ENCODE measurements at regions not wholly inside any gene's neighbourhood (a gene's known extent, or its start where the extent isn't known, plus 50 kb on each side); places are given as distances from the start of the nearest gene placed in this dataset.
"Not testable (repeated sequence)": the region's sequence is repeated elsewhere in the genome, so short reads cannot be mapped to it uniquely, and the experiment has no call there.

DNA sequence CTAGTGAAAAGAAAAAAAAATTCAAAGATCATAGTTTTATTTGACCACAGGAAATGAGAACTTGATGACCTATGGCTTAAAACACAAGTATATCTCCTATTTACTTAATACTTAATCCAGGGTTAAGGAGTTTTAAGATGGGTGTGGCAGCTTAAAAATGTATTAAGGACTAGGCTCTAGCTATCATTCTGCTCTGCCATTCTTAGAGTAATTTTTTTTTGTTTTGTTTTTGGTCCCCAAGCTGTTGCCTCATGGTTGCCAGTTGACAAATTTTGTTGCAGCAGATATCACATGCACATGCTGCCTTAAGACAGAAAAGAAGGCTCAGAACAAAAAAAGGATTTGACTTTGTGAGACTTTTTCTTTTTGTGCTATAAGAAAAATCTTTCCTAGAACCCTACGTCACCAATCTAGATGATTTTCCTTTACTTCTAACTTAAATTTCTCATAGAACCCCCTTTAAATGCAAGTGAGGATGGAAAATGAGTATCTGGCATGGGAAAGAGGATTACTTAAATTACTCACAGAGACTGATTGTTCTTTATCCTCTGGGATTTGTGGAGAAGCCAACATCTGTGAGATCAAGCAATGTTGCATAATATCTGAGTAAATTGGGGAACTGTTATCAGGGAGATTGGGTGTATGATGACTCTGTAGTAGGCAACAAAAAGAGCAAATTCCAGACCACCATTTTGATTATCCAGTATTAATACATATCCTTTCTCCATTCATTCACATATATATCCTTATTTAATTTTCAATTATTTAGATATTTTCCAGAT, 364.7 kb upstream of the CD180 start:
- DNase-seq (ENCODE audit: low spot score): no peak

DNA sequence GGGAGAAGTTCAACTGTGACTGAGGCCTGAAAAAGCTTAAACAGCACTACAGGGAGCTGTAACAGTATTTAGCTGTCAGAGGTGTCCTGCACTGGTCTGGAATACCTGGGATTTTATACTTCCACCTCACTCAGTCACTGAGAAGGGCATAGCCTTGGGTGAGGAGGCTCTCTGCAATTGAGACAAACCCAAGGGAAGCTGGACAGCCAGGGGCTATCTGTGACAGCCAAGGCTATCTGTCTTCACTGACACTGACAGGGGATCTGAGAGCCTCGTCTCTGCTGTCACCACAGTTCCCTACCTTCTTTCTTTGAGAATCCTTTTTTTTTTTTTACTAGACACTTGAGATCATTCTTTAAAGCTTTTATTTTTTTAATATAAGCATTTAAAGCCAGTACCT, 356.2 kb upstream of the CD180 start:
- no peak for DNase-seq (ENCODE audit: low spot score)

- no peak for DNase-seq (ENCODE audit: low spot score)
Observed at GRCh38 chr5:67549947-67550346, 353.3 kb upstream of the CD180 start.

- no peak for DNase-seq (ENCODE audit: low spot score)
Observed at GRCh38 chr5:67549296-67549618, 352.7 kb upstream of the CD180 start.

DNA sequence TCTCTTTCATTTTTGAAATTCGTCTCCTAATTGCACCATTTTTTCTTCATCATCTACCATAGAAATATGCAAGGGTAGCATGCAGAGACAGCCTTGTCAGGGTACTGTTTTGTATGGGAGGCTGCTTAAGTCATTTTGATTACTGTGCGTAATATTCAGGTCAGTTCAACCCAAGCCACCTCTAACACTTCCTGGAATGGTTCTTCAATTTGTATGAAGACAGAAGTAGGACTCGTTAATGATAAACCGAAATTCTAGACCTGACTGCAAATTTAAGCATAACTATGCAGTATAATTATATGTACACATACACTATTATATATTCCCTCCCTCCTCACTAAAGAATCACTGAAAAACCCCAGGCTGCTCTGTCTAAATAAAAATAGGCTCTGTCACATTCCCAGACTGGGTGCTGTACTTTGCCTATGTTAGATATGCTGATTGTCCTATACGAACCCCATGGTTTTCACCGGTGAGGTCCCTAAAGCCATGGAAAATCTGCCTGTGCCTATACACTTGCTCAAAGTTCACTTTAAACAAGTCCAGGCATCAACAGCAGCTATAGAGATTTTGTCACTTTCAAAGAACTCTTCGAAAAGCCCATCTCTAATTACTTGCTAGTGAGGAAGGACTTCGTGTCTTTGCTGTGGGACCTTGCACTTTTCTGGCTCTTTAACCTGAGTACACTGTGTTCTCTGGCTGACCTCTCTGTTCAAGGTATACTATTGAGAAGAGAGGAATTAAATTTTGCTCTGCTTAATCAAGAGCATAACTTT, 352.1 kb upstream of the CD180 start:
- DNase-seq (ENCODE audit: low spot score): no peak

- DNase-seq (ENCODE audit: low spot score): no peak
Observed at GRCh38 chr5:67547682-67548081, 351.1 kb upstream of the CD180 start.

- not testable (repeated sequence) for DNase-seq (ENCODE audit: low spot score)
Observed at GRCh38 chr5:67544942-67545341, 348.3 kb upstream of the CD180 start.

DNA sequence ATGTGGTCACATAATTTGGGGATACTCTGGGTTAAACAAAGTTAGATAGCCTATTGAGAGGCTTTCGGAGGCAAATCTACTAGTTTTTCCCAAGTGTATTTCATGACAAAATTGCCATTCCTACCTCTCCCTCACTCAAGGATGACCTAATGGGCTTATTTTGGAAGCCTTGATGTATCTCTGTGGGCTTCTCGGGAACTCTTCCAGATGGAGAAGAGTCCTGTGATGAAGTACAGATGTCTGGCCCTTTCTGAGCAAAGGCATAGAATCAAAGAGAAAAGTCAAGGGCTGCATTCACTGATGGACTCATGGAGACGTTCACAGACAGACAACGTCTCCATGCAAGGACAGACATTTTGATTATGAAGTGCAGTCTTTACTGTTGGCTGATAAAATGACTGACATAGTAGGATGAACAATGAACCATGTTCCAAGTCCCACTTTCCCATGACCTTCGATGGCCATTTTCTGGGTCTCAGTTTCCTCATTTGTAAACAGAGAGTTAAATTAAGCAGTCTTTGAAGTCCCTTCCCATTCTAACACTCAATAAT, 347.2 kb upstream of the CD180 start:
- no peak for DNase-seq (ENCODE audit: low spot score)

GRCh38 chr5:67542479-67542878, 345.9 kb upstream of the CD180 start:
- DNase-seq (ENCODE audit: low spot score): no peak

DNA sequence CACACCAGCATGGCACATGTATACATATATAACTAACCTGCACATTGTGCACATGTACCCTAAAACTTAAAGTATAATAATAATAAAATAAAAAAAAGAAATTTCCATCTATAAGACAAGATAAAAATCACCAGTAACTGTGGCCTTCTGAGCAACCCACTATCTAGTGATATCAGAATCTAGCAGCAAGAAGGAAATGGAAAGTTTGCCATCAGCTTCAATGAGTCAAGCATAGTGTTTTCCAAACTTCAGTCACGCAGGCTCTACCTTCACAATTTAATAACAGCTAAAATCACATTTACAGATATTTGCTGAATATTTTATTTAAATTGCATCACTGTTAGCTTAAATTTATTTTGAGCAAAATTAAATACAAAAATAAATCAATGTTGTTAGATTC, 345.3 kb upstream of the CD180 start:
- DNase-seq (ENCODE audit: low spot score): no peak

DNA sequence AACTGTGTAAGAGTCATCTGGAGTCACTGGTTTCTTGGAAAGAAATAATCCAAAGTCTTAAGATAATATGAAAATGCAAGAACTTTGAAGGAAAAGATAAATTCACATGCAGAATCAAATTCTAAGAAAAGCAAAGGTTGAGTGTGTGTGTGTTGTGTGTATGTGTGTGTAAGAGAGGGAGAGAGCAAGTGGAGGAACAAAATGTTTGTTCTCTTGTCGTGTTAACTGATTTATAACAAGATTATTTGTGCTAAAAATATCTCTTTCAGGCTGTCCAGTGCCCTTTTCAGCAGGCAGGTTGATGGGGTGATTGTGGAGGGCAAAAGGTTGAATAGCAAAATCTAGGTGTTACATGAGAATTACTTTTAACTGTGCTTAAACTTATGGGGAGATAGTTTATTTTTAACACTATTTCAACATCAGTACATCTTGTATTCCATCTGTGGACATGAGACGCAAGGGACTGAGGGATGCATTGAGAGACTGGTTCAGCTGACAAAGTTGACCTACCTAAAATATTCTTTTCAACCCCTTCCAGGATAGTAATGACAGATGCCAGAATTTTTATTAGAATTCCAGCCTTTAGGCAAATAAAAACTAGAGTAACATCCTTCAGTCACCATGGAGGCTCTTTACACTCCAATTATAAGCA, 342.4 kb upstream of the CD180 start:
- DNase-seq (ENCODE audit: low spot score): no peak

DNA sequence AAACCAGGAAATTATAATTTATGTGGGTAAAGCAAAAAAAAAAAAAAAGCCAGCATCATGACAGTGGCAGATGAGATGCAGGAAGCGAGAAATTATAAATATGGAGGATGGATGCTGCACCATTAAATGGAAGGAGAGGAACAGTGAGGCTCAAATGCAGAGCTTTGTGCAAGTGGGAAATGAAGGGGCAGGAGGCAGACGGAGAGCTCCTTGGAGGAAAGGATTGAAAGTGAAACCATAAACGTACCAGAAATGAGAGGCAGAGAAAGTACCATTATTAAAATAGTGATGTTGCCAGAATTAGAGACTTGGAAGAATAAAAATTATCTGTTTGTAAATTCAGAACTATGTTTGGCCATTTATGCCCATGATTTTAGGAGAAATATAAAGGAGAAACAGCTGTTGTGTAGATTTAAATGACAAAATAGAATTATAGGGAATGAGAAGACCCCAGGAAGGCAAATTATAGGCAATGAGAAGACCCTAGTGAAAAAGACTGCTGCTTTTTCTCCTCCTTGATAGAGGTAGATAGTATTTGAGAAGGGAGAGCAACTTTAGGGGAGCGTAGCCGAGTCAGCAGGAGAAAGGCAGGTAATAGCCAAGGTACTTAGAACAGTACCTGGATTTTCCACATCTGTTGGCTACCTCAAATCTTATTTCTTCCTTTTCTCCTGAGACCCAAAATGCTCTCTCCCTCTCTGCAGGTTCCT, 341.0 kb upstream of the CD180 start:
- DNase-seq (ENCODE audit: low spot score): peak; percentile 23

DNA sequence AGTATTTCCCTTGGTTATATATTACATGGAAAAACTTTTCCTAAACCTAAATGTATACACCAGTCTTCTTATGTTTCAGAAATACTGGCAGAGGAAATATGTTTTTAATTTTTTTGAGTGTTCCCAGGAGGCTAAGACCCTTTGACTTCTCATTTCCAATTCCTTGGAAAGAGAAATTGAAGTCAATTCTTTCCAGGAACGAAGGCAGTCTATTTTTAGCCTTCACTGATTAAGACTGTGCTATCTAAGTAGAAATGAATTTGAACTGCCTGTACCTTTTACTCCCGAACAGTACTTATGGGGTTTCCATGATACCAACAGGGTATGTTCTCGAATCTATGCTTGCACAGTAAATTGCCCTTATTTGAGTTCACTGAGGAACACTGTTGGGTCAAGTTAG, 340.3 kb upstream of the CD180 start:
- no peak for DNase-seq (ENCODE audit: low spot score)

DNA sequence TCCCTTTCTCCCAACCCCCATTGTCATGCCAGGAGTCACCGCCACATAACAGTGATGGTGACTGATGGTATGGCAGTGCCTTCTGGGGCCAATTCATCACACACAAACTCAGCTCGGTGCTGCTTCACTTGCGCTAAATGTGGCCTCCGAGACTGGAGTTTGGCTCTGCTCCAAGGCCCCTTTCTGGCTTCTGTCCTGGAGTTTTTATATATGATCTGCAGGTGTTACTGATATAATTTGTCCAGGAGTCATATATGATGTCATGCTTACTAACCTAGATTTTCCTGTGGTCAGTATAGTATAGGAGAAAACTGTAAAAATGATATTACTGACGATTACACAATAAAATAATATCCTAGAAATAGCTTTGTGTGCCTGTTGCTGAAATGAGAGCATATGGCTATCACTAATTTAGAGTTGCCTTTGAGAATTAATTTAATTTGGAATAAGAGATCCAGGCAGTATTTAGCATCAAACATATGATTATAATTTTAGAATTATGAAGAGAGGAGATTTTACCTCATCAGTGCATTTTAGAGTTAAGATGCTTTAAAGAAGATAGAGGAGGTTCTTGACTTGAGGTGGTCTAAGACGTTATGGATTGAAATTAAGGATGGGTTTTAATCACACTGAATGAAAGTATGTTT, 334.1 kb upstream of the CD180 start:
- DNase-seq (ENCODE audit: low spot score): no peak

- DNase-seq (ENCODE audit: low spot score): no peak
Observed at GRCh38 chr5:67528953-67529352, 332.4 kb upstream of the CD180 start.

- no peak for DNase-seq (ENCODE audit: low spot score)
Observed at GRCh38 chr5:67526793-67527192, 330.2 kb upstream of the CD180 start.

DNA sequence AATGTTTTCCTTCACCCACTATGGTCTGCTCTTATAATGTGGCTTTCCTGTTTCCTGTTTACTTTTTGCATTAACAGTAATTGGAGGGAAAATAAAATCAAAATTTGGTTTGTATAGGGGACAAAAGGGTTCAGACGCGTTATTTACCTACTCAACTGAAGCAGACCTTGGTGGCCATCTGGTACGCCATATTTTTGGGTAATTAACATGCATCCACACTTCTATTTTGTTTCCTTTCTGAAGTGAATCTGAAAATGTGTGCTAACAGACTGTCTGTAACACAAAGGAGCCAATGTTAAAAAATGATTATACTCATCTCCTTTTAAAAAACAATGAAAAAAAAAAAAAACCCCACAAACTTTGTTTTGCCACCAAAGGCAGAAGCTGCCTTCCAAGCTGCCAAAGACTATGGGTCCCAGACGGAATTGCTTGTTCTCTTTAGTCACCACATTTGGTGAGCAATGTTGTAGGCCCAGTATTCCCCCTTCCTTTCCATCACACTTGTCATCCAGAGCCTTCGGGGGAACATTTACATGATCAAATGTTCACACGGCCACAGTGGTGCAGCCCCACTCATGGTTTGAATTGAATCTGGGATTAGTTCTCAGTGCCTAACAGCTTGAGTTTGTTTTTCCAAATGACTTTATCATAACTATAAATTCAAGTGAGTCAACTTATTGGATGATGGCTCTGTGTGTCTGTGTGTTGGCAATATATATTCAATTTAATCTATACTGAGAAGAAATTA, 323.7 kb upstream of the CD180 start:
- no peak for DNase-seq (ENCODE audit: low spot score)

GRCh38 chr5:67518227-67518626, 321.6 kb upstream of the CD180 start:
- no peak for DNase-seq (ENCODE audit: low spot score)

DNA sequence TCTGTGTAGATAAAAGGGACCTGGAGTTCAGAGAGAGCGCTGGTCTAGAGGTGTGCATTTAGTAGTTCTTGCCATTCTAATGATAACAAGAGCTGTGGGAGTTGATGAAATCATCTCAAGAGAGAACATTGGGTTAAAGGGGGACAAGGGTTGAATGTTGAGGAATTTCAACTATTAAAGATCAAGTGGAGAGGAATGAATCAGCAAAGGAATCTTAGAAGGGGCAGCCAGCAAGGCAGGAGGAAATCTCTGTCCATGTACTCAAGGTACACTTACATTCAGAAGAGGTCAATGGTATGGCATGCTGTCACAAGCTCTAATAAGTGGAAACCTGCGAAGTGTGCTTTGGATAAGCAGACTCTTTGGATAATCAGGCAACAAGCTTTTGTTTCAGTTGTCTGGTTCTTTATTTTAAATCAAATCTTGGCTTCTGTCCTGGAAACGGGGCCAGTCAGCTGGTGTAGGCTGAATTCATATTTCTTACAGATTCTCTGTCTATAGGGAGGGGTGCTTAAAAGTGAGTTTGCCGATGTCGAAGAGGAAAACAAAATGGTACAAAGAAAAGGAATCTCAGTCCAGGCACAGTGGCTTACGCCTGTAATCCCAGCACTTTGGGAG, 320.5 kb upstream of the CD180 start:
- no peak for DNase-seq (ENCODE audit: low spot score)

DNA sequence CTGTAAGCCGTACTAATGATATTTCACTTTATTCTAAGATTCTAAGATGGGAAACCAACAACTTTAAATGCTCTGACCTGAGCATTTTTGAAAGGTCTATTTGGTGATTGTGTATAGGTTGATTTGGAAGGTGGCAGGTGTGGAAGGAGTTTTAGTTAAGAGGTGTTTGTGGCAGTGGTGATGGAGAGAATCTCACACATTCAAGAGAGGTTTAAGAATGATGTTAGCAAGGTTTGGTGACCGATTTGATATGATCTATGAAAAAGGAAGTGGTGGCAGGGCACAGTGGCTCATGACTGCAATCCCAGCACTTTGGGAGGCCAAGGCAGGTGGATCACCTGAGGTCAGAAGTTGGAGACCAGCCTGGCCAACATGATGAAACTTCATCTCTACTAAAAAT, 319.2 kb upstream of the CD180 start:
- DNase-seq (ENCODE audit: low spot score): no peak
